NCI-H1436 (cell line): ENCODE measurements at regions not wholly inside any gene's neighbourhood (a gene's known extent, or its start where the extent isn't known, plus 50 kb on each side); places are given as distances from the start of the nearest gene placed in this dataset.
"Not testable (repeated sequence)": the region's sequence is repeated elsewhere in the genome, so short reads cannot be mapped to it uniquely, and the experiment has no call there.

Source experiments
- DNase-seq: peaks from one replicate; lab custom pipeline; 2025; lab: John Stamatoyannopoulos, UW

- DNase-seq: no peak
Observed at GRCh38 chr1:38609166-38610025, 250.2 kb downstream of the RRAGC start.

DNA sequence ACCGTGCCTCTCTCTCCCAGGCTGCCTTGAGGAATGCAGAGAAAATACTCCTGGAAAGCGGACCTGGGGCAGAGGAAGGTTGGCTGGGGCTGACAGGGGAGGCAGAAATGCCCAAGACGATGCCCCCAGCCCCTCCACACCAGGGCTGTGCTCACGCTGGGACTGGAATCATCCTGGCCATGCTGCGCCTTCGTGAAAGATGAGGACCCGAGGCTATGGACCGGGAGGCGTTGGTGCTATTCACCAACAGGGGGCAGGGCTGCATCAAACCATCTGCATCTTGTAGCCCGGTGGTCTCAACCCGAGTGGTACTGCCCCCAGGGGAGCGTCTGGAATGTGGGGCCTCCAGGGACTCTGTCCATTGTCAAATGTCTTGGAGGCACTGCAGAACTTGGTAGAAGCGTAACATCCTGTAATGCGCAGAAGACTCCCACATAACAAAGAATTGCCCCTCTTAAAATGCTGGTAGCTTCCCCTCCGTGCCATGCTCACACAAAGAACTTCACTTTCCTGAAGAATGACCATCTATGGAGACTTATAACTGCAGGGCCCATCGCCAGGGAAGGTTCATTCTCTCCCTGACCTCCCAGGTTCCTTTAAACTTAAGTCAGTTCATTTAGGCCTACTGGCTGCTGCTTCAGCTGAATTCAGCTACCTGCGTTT is 251.2 kb downstream of the RRAGC start:
- DNase-seq: peak; percentile 39

GRCh38 chr1:38607526-38607925 is 252.0 kb downstream of the RRAGC start:
- no peak for DNase-seq

- no peak for DNase-seq
Observed at GRCh38 chr1:38605063-38605462, 254.5 kb downstream of the RRAGC start.

DNA sequence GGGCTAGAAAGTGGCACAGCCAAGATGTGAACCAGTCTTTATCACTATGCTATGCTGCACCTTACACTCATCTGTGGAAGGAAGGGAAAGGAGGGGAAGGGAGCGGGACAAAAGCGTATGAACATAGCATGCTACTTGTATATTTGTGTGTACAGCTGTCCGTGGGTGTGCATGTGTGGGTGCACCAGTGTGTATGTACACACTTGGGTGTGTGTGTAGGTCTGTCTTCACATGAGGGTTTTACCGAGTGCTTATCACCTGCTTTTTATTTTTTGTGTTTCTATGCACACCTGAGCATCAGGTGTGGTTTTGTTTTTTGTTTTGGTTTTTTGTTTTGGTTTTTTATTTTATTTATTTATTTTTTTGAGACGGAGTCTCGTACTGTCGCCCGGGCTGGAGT is 255.7 kb downstream of the RRAGC start:
- no peak for DNase-seq

- DNase-seq: no peak
Observed at GRCh38 chr1:38600905-38601304, 258.7 kb downstream of the RRAGC start.

GRCh38 chr1:38600286-38600685 is 259.3 kb downstream of the RRAGC start:
- no peak for DNase-seq

DNA sequence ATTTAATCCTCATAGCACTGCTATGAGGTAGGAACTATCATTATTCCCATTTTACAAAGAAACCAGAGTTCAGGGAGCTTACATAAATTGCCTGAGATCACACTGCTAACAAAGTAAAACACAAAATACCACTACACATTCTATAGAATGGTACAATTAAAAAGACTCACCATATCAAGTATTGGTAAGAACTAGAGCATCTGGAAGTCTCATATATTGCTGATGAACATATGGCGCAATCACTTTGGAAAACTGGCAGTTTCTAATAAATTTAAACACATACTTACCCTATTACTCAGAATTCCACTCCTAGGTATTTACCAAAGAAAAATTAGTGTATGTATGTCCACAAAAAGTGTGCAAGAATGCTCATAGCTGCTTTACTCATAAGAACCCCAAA is 261.5 kb downstream of the RRAGC start:
- no peak for DNase-seq

GRCh38 chr1:38589036-38589435 is 270.5 kb downstream of the RRAGC start:
- no peak for DNase-seq

DNA sequence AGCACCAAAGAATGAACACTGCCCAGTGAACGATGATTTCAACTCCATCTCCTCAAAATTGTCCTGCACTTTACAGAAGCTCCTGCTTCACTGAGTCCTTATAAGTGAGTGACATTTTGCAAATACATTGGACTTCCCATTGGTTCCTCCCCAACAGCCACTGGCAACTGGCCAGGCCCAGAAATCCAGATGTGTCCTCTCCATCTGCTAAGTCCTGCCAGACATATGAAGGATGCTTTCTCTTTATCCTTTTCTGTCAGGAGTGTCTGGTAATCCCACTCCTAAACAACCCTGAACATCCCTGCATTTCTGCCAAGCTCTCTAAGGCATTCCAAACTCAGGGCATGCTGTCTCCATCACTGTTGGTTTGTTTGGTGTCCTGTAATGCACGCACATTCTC is 271.8 kb downstream of the RRAGC start:
- no peak for DNase-seq

- DNase-seq: no peak
Observed at GRCh38 chr1:38586993-38587646, 272.5 kb downstream of the RRAGC start.

- no peak for DNase-seq
Observed at GRCh38 chr1:38585971-38586370, 273.6 kb downstream of the RRAGC start.

GRCh38 chr1:38585460-38585859 is 274.1 kb downstream of the RRAGC start:
- DNase-seq: no peak

- no peak for DNase-seq
Observed at GRCh38 chr1:38584448-38585355, 274.9 kb downstream of the RRAGC start.

DNA sequence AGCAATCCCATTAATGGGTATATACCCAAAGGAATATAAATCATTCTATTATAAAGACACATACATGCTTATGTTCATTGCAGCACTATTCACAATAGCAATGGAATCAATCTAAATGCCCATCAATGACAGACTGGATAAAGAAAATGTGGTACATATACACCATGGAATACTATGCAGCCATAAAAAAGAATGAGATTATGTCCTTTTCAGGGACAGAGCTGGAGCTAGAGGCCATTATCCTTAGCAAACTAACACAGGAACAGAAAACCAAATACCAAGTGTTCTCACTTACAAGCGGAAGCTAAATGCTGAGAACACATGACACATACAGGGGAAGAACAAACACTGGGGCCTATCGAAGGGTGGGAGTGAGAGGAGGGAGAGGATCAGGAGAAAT is 276.3 kb downstream of the RRAGC start:
- not testable (repeated sequence) for DNase-seq

- DNase-seq: no peak
Observed at GRCh38 chr1:38581396-38581795, 278.2 kb downstream of the RRAGC start.

GRCh38 chr1:38580594-38580993 is 279.0 kb downstream of the RRAGC start:
- no peak for DNase-seq

GRCh38 chr1:38579056-38579455 is 280.5 kb downstream of the RRAGC start:
- no peak for DNase-seq

GRCh38 chr1:38578271-38578951 is 281.2 kb downstream of the RRAGC start:
- DNase-seq: no peak

DNA sequence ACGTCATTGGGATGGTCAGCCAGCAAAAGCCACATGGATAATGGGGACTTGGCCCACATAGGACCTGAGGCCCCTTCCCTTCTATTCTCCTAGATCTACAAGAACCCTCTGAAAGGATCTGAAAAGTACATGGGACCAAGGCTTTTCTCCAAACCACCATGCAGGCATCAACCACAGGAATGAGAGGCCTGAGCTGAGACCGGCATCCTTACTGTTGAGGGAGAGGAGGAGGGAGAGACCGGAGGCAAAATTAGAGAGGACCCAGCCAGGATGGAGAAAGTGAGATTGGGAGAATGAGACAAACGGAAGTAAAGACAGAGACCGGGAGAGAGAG is 281.7 kb downstream of the RRAGC start:
- no peak for DNase-seq

GRCh38 chr1:38577385-38577784 is 282.2 kb downstream of the RRAGC start:
- DNase-seq: no peak

- DNase-seq: no peak
Observed at GRCh38 chr1:38576241-38576640, 283.3 kb downstream of the RRAGC start.
